ENCODE measurements at regions not wholly inside any gene's neighbourhood (a gene's known extent, or its start where the extent isn't known, plus 50 kb on each side); places are given as distances from the start of the nearest gene placed in this dataset.
"Not testable (repeated sequence)": the region's sequence is repeated elsewhere in the genome, so short reads cannot be mapped to it uniquely, and the experiment has no call there.

DNA sequence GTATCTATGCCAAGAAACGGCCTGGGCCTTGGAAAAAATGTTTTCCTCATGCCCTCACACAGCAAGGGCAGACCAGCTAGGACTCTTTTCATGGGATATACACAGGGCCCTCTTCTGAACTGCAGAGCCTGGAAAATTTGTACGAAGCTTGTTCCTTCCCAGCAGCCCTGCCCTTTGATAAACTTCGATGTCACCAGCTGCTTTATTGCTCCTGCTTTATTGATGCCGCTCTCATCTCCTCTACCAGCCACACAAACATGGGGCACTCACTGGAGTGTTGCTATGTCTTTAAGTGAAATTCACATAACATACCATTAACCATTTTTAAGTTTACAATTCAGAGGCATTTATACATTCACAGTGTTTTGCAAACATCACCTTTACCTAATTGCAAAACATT, 197.9 kb downstream of the KTN1 start:
- DNase-seq (ENCODE audit: low spot score) = no peak
- TF ChIP-seq, protein P1, sequence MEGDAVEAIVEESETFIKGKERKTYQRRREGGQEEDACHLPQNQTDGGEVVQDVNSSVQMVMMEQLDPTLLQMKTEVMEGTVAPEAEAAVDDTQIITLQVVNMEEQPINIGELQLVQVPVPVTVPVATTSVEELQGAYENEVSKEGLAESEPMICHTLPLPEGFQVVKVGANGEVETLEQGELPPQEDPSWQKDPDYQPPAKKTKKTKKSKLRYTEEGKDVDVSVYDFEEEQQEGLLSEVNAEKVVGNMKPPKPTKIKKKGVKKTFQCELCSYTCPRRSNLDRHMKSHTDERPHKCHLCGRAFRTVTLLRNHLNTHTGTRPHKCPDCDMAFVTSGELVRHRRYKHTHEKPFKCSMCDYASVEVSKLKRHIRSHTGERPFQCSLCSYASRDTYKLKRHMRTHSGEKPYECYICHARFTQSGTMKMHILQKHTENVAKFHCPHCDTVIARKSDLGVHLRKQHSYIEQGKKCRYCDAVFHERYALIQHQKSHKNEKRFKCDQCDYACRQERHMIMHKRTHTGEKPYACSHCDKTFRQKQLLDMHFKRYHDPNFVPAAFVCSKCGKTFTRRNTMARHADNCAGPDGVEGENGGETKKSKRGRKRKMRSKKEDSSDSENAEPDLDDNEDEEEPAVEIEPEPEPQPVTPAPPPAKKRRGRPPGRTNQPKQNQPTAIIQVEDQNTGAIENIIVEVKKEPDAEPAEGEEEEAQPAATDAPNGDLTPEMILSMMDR (IDR thresholded peaks at IDR 0.05; ENCODE audit: extremely low read depth, missing control alignments) = no peak

DNA sequence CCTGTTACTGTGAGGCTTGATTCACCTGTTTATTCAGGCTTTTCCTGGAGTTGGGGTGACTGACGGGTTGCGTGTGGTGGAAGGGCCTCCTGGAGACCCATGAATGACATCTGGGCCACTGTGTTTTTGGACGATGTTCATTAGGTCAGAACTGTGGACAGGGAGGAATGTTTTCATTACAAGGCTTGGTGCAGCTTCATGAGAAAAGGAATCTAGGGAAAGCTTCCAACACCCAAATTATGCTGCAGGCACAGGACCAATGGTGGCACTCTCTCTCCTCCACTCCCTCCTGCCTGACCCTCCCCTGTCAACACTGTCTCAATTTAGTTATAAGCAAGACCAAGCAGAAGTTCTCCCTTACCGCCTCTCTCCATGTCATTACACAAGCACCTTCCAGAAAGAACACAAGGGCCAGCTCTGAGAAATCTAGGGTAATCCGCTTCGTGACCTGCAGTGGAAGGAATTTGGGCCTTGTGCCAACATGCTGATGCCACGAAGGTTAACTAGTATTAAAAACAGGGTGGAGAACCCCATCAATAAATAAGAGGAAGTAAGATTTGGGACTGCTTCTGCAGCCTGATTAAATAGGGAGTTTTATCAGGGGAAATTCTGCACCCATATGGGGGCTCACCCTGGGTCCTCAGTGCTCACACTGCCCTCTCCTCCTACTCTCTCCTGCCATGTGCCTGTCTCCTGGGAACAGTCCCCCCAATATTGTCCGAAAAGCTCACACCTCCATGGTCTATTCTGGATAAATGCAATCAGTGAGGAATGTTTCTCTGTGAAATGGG, 200.3 kb downstream of the KTN1 start:
- TF ChIP-seq, protein P1 (IDR thresholded peaks at IDR 0.05; ENCODE audit: extremely low read depth, missing control alignments) = no peak
- no peak for DNase-seq (ENCODE audit: low spot score)

DNA sequence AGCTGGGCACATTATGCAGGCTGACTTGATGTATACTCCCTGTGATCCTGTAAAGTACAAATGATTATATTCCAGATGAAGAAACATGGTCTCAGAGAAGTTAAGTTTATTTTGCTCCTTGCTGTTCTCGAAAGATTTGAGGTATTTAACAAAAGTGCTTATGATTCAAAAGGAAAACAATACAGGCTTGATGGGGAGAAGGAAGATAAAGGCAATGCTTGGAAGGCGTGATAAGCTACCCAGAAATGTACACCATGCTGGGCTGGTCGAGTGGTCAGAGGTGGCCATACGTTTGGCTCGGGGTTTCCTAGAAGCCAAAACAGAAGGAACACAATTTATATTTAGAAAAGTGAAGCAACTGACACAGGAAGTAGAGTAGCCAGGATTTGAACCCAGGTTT, 201.0 kb downstream of the KTN1 start:
- no peak for DNase-seq (ENCODE audit: low spot score)
- TF ChIP-seq, protein P1 (IDR thresholded peaks at IDR 0.05; ENCODE audit: extremely low read depth, missing control alignments) = no peak

DNA sequence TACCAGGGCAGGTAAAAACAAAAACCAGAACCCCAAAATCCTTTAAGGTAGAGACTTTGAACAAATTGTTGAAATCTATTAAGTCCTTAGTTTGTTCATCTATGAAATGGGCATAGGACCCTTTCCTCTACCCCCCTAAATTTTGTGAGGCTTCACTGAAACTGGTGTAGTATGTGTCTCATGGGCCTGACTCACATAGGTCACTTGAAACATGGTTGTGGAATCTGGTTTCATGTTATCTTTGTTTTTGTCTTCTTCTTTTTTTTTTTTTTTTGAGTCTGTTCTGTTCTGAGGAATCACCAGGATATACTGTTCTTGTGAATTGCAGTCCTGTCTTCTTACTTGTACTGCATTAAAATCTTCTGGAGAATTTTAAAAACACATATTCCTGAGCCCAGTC, 202.2 kb downstream of the KTN1 start:
- DNase-seq (ENCODE audit: low spot score) = no peak
- TF ChIP-seq, protein P1 (IDR thresholded peaks at IDR 0.05; ENCODE audit: extremely low read depth, missing control alignments) = no peak

DNA sequence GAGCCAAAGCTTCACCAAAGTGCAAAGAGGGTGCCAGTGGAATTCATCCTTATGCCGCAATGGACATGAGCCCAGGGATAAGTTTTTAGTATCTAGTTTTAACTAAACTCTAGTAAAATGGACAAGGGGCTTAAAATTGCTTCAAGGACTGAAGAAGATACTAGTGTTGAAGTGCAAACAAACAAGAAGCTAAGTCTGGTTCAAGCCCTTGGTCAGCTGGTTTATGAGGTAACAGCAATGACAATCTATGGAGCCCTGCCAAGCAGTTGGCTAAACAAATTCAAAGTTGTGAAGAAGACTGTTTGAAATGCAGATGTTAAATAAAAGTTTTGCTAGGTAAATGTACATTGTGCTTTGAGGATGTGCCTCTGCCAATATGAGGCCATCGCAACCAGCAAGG, 209.4 kb downstream of the KTN1 start:
- TF ChIP-seq, protein P1 (IDR thresholded peaks at IDR 0.05; ENCODE audit: extremely low read depth, missing control alignments) = no peak
- DNase-seq (ENCODE audit: low spot score) = no peak

DNA sequence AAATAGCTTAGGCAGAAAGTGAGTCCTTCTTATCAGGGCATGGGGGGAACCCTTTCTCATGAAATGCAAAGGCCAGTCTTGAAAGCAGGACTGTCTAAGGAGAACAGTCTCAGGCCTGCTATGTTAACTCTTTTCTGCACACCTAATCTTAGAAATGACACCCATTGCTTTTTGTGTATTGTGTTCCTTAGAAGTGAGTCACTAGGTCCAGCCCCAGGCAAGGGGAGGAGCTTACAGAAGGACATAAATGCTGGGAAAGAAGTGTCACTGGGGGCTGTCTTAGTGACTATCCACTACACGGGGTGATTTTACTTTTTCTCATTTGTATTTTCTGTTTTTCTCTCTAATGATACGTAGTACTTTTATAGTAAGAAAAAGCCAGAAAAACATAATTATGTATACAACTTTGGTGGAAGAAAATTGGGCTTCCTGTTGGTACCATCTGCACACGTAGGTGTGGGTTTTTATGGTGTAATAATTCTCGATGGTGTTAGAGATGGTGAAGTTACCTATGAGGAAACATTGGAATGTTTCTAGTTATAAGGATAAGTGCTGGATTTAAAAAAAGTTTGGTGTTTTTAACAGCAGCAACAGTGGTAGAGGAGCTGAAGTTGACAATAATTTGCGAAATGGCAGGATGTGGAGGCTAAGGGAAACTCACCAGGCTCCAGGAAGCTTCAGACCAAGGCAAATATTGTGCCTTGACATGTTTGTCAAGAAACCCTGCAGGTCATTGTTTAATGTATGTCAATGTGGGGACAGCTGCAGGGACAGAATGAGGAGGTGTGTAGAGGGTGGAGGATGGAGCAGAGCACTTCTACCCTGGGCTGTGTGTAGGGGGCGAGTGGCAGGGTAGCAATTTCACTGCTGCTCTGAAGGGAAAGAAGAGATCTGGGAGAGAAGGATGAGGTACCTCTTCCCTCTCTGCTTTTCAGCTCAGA, 214.9 kb downstream of the KTN1 start:
- DNase-seq (ENCODE audit: low spot score) = no peak
- TF ChIP-seq, protein P1 (IDR thresholded peaks at IDR 0.05; ENCODE audit: extremely low read depth, missing control alignments) = no peak

DNA sequence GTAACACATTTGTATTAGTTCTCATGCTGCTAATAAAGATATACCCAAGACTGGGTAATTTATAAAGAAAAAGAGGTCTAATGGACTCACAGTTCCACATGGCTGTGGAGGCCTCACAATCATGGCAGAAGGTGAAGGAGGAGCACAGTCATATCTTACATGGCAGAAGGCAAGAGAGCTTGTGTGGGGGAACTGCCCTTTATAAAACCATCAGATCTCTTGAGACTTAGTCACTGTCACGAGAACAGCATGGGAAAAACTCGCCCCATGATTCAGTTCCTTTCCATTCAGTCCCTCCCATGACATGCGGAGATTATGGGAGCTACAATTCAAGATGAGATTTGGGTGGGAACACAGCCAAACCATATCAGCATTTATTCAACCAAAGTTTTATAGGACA, 216.5 kb downstream of the KTN1 start:
- not testable (repeated sequence) for DNase-seq (ENCODE audit: low spot score)
